ENCODE measurements at regions not wholly inside any gene's neighbourhood (a gene's known extent, or its start where the extent isn't known, plus 50 kb on each side); places are given as distances from the start of the nearest gene placed in this dataset.
"Not testable (repeated sequence)": the region's sequence is repeated elsewhere in the genome, so short reads cannot be mapped to it uniquely, and the experiment has no call there.

DNA sequence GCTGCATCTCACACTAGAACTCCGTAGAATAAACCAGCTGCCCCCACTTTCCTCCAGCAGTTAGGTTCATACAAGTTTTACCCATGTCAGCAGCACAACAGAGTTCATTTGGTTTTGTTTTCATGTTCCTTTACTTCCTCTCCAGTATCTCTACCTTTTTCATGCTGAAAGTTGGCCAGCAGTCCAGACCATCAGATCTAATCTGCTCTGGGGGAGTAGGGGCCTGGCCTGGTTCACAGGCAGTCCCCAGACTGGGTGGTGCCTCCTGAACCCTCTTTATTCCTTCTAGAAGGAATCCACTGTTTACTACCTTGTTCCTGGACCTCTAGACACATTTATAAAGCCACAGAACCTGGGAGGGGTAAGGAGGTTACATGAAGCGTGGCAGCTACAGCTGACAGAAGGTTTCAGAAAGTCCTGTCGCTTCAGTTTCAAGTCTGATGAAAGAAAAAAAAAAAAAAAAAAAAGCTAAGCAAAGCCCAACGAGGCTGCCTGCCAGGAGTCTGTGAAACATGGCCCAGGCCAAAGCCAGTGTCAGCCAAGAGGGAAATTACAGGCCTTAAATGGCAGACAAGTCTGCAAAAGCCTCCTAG is 184.6 kb upstream of the JUN start:
- no peak for DNase-seq (ENCODE audit: low read depth, low spot score)

DNA sequence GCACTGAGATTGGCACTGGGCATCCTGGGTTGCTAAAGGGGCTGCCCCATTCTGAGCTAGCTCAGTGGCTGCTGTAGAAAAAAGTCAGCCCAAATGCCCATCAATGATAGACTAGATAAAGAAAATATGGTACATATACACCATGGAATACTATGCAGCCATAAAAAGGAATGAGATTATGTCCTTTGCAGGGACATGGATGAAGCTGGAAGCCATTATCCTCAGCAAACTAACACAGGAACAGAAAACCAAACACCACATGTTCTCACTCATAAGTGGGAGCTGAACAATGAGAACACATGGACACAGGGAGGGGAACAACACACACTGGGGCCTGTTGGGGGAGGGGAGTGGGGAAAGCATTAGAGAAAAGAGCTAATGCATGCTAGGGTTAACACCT is 185.3 kb upstream of the JUN start:
- not testable (repeated sequence) for DNase-seq (ENCODE audit: low read depth, low spot score)

DNA sequence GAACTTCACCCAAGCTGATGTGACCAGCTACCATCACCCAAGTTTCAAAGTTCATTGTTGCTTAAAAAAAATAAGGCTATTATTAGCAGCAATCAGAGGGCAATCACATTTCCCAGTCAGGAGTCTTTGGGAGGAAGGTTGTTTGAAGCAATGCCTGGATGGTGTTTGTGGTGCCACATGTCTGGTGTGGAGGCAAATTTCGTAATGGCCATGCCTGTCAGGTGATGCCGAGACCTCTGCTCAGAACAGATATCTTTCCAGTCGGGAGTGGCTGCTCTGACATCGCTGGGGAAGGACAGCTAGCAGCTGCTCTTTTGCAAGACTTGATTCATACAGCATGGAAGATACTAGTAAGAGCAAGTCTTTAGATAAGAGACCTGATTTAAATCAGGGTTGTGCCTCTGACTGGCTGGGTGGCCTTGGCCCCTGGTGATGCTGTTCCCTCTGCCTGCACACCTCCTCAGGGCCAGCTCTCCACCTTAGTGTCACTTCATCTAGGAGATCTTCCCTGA is 187.8 kb upstream of the JUN start:
- no peak for DNase-seq (ENCODE audit: low read depth, low spot score)

DNA sequence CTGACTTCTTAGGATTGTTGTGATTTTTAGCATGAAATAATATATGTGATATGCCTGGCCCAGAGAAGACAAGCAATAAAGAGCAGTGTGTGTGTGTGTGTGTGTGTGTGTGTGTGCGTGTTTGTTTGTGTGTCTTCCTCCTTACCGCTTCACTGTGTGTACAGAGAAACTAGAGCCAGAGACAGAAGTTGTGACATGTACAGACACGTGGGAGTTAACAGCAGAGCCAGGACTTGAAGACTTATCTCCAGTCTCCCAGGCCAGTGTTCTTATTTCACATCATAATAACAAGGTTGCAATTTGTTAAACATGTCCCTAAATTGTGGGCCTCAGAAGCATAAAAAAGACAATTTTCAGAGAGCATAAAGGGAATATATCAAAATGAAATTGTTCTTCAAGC is 192.0 kb upstream of the JUN start:
- DNase-seq (ENCODE audit: low read depth, low spot score), result no peak

DNA sequence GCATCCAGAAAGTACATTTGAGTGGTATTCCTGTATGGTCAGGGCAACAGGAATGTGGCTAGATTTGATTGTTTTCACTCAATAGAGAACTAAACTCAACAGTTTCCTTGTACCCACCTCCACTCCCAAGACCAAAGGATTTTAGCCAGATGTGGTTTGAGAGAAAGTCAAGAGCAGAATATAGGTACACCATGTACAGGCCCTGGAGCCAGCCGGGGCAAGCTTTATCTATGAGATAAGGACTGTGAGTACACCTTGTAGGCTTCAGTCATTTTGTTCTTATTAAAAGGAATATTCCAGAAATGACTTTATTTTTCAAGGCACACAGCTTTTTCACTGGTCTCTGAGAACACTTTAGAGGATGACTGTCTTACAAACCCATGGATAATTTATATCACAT is 192.4 kb upstream of the JUN start:
- no peak for DNase-seq (ENCODE audit: low read depth, low spot score)

DNA sequence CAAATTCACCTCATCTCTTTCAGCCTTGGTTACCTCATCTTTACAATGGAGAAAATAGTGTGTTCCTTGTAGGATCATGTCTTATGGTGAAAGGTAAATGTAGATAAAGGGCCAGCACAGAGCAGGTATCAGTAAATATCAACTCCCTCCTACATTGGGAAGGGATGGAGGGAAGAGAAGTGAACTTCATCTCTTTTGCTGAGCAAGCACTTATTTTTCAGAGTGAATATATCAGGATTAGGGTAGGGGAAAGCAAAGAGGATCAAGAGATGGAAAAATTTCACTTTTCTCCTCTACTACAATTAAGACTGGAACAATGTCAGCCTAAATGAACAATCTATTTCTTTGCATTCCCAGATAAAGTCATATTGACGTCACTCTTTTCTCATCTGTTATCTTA is 193.8 kb upstream of the JUN start:
- DNase-seq (ENCODE audit: low read depth, low spot score), result no peak

DNA sequence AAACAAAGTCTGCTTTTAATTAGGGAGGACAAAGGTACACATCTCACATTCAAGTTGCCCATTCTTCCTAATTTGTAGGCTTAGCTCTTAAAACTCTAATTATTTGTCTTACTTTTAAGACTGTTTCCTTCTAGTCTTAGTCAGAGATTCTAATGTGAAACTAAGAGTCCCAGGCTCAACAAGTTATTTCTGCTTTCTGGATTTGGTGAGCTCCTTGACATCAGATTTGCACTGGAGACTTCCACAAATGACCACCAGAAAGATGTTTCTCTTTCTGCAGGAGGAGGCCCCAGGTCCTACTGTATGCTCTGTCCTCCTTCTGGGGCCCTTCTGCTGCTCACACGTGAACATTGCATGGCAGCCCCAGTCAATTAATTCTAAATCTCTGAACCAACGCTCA is 194.2 kb upstream of the JUN start:
- DNase-seq (ENCODE audit: low read depth, low spot score), result no peak

DNA sequence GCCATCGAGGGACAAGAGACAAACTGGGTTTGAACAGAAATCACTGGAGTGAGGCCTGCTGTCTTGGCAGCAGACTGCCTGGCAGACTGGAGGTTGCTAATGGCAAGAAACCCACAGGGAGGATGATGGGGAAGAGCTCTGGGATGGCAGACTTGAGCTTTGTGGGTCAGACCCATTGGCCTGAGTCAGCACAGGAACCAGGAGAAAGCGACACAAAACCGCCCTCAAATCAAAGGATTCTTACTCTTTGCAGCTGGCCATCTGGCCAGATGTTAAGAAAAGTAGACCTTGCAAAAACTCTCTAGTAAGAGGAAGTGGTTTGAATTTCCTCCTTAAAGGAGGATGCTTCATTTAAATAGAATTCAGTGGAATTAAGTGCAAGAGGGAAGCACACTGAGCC is 195.2 kb upstream of the JUN start:
- DNase-seq (ENCODE audit: low read depth, low spot score), result no peak

DNA sequence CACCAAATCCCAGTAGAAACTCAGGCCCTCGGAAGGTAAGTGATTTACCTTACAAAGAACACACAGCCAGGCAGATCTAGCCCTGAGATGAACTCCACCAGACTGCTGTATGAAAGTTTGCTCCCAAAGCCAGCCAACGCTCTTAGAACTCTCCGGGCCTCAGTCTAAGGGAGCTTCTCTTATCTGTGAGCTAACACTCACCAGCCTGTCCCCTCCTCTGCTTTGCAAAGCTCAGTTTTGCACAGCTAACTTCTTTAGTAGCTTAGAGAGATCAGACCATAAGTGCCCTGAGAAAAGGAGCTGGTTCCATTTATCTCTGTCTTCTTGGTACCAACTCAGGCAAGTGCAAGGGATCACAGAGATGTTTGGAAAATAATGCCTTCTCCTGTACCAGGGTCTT is 195.8 kb upstream of the JUN start:
- DNase-seq (ENCODE audit: low read depth, low spot score), result no peak

DNA sequence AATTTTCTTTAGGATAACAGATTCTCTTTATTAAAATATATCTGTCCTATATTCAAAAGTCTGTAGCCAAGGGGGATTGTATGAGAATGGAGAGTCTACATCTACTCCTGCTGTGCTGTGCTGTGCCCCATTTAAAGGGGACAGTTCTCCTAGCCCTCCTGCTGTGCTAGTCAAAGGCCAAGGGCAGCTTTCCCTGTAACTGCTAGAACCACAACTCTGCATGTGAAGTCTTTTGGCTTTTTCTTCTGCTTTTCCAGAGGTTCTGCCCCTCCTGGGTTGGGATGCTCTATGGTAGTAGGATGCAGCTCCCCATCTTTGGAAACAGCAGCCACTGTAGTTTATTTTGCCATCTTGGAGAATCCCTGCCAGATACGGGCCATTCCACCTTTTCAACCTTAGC is 197.5 kb upstream of the JUN start:
- DNase-seq (ENCODE audit: low read depth, low spot score), result no peak

DNA sequence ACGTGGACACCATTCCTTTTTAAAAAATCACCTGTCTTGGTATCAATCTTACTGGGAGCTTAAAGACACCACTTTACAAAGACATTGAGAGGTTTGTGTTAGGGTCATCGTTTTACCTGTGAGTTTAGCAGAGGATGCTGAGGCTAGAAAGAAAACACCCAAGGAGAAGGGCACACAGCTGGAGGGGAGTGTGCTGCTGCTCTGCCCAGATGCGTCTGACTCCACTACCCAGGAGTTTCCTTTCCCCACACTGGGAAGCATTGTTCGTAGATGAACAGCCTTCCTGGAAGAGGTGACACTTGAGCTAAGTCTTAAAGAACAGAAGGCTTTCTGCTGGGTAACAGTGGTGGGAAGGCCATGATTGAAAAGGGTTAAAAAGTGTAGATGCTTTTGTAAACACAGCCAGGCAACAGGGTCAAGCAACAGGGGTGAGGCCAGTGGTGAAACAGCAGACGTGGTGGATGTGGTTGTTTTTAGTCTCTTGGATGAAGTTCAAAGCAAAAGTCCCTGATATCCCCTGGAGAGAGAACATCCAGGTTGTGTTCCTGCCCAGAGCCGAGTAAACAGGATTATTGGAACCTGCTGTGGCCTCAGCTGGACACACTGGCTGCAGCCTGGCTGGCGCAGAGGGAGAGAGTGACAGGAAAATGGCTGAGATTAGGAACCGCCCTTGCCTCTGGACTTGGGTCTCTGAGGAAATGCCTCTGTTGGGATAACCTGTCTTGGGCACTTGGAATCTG is 198.6 kb upstream of the JUN start:
- no peak for DNase-seq (ENCODE audit: low read depth, low spot score)

DNA sequence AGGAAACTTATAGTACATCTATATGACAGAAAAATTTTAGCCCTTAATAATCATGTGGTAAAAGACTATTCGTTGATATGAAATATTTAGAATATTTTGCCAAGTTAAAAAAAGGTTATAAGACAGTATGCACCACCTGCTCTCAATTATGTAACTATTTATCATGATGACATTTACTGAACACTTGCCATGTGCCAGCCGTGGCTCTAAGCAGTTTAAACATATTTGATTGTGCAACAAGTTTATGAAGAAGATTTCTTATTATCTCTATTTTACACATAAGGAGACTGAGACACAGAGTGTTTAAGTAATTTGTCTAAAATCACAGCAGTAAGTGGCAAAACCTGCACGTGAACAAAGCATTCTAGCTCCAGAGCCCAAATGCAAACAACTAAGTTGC is 199.3 kb upstream of the JUN start:
- DNase-seq (ENCODE audit: low read depth, low spot score), result no peak

DNA sequence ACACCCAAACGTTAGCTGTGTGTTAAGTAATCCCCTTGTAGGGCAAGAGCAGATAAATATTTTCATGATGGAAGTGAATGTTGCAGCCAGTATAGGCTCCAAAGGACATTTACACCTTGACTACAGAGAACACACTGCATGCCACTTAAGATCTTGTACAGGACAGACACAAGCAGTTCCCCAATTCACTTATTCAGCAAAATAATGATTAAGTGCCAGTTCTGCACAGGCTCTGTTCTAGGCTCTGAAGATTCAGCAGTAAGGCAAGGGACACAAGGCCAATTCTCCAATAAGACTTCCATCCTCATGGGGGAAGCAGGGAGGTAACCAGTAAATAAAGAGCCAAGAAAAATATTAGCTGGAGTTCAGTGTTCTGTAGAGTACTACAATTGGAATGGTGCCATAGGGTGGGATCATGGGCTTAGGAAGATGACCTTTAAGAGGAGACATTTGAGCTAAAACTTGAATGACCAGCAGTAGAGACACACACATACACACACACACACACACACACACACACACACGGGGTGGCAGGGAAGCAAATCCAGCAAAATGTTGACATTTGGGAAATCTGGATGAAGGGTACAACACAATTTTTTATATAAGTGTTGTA is 199.9 kb upstream of the JUN start:
- no peak for DNase-seq (ENCODE audit: low read depth, low spot score)

DNA sequence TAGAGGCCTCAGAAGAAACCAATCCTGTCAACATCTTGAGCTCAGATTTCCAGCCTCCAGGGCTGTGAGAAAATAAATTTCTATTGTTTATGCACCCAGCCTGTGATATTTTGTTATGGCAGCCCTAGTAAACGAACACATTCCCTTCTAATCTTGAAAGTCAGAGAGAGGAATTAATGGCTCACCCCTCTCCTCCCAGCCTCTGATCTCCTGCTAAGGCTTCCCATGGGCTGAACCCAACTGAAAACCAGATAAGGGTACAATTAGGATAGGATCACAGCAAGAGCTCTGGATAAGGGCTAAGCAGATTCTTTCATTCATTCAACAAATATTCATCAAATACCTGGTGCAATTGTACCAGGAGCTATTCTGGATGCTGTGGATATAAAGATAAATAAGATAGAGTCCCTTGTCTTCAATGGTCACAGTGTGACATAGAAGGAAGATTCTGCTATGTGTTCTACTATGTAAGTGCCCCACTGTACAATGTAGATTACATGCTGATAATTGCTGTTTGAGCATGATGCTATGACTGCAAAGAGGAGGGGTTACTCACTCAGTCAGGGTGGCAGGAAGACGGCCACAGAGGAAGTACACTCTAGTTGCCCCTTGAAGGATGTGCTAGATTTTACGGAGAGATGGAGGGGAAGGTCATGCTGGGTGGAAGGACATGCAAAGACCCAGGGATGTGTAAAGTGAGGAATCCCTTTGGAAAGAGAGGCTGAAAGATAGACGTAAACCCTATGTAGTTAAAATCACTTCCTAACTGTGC is 203.3 kb upstream of the JUN start:
- DNase-seq (ENCODE audit: low read depth, low spot score), result no peak

DNA sequence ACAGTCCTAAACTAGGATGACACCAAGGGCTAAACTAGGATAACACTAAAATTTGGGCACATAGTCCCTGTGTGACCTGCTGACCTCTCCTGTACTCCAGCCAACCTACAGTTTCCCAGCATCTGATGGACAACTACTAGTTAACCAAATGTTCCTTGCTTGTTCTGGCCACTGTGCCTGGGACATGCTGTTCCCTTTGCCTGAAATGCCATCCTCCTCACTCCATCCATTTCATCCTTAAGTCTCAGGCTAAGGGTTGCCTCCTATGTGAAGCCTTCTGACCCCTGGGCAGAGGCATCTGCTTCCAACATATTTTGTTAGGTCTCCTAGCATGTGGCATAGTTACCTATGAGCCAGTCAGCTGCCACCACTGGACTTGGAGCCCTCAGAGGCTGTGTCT is 204.9 kb upstream of the JUN start:
- no peak for DNase-seq (ENCODE audit: low read depth, low spot score)

DNA sequence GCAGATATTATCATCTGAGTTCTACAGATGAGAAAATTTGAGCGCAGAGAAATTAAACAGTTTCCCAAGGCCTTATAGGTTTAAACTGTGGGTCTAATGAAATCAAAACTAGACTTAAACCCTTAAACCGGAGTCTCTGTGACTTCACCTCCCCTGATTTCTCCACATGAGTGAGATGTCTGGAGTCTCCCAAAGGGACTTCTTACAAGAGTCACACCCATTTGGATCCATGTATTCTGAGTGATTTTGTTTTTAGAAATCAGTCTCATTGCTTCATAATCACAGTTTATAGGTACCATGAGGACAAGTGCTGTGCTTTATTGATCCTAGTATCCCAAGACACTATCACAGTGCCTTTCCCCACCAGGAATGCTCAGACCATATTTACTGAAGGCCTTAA is 206.0 kb upstream of the JUN start:
- no peak for DNase-seq (ENCODE audit: low read depth, low spot score)

DNA sequence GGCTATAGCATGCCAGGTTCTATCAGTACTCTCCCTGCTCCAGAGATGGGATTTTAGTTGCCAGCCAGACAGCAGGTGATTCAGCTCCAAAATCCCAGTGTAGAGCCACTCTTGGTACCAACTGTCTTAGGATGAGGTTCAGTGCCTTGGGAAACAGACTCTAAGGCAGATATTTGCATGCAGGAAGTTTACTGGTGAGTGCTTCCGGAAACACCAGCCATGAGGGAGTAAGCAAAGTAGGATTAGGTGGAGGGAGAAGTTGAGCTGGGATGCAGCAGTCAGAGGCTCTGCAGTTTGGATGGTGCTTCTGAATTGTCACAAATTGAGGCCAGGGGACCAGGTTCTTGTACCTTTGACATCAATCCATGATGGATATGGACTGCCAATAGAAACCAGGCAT is 207.5 kb upstream of the JUN start:
- DNase-seq (ENCODE audit: low read depth, low spot score), result no peak

DNA sequence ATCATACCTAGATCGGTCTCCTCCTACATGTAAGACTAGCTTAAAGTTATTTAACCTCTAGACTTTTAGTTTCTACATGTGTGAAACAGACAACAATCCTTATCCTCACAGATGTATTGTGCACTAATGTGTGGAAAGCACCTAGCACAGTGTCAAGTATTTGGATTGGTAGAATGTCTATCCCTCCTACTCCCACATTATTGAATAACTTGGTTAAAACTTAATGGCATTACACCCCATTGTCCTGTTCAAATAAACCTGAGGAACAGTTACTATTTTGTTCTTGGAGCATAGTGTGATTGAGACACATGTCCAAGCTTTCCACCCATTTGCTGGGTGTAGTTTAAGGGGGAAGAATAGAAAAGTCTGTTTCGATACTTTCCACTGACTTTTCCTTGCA is 208.8 kb upstream of the JUN start:
- no peak for DNase-seq (ENCODE audit: low read depth, low spot score)

DNA sequence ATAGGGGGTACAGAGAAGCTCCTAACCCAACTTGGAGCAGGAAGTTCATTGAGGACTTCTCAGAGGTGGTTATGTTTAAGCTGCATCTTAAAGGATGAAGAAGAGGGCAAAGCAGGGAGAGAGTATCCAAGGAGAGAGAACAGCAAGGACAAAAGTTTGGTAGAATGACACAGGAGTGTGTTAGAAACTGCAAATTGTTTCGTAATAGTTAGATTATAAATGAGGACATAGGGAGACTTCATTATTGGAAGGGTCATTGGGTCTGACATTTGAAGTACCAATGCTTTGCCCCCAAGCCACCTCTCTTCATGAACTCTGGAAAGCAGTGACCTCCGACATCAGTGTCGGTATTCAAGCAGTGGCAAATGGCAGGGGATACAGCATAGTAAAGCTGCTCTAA is 209.6 kb upstream of the JUN start:
- no peak for DNase-seq (ENCODE audit: low read depth, low spot score)

DNA sequence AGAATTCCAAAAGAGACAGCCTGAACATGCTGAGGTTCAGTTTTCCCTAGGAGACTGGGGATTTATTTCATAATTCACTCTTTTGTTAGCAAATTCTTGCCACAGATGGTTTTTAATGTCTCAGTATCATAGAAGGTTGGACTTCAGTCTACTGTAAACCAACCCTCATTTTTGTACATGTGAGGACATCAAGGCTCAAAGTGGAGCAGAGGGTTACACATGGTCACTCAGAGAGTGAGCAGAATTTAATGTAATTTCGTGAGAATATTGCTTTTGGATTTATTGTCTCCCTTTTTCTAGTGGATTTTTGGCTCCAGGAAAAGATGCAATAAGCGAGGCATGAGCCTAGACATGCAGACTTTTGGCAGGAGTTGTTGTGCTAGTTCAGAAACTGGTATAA is 210.8 kb upstream of the JUN start:
- no peak for DNase-seq (ENCODE audit: low read depth, low spot score)

DNA sequence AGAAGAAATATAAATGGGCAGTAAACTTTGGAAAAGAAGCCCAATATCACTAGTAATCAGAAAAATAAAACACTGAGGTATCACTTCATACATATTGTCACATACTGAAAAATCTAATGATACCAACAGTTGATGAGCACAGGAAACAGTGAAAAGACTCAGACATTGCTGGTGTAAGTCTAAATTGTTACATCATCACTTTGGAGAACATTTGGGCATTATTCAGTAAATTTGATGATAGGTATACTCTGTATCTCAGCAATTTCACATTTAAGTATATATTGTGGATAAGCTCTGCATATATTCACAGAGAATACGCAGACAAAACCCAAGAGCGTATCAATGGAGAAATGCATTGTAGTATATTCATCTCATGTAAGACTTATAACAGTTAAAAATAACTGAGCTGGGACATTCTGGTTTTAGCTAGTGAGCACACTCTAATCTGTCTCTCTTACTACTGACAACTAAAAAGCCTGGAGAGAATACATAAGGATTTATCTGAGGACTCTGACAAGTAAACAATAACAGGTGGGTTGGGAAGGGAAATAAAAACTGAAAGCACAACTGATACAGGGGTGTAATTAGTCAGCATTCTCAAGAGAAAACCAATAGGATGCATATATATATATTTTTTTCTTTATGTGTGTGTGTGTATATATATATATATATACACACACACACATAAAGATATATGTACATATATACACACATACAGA is 212.7 kb upstream of the JUN start:
- DNase-seq (ENCODE audit: low read depth, low spot score), result no peak

DNA sequence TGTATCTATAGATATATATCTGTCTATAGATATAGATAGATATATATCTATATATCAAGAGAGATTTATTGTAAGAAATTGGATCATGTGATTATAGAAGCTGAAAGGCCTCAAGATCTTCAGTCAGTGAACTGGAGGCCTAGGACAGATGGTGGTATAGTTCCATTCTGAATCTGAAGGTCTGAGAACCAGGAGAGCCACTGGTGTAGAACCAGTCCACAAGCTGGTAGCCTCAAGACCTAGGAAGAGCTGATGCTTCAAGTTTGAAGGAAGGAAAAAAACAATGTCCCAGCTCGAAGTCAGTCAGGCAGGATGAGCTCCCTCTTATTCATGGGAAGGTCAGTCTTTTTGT is 213.2 kb upstream of the JUN start:
- no peak for DNase-seq (ENCODE audit: low read depth, low spot score)
